ENCODE measurements at regions not wholly inside any gene's neighbourhood (a gene's known extent, or its start where the extent isn't known, plus 50 kb on each side); places are given as distances from the start of the nearest gene placed in this dataset.

GRCh38 chr16:59164461-59164860 is 430.3 kb upstream of the GOT2 start:
- Histone ChIP-seq H3K9me3 (ENCODE audit: control insufficient read depth in 4 of 4, low read length in 3 of 4) (no peaks in the 10 kb centered on the region), H3K9ac (ENCODE audit: low read depth in 1 of 2, low read length in 2 of 2) (no peak overlapping the region), H3K4me3 (ENCODE audit: low read depth in 1 of 3, low read length in 3 of 3) (no peak overlapping the region), H3K27ac (ENCODE audit: low read depth in 1 of 2, low read length in 2 of 2) (no peak overlapping the region), H3K27me3 (ENCODE audit: control insufficient read depth in 4 of 4, insufficient read depth in 4 of 4, low read length in 3 of 4) (no peaks in the 10 kb centered on the region), H3K36me3 (ENCODE audit: control insufficient read depth in 4 of 4, insufficient read depth in 3 of 4, low read depth in 1 of 4, low read length in 3 of 4) (no peaks in the 10 kb centered on the region), H3K4me1 (ENCODE audit: control insufficient read depth in 4 of 4, insufficient read depth in 4 of 4, low read length in 3 of 4) (no peaks in the 10 kb centered on the region)
- DNase-seq (ENCODE audit: low spot score) = no peak
- 71% methylated on average over 2 of the region's 2 CpGs for WGBS
- TF ChIP-seq REST (IDR thresholded peaks at IDR 0.05) (peak; percentile 97), YY1 (IDR thresholded peaks at IDR 0.05) (no peak)

GRCh38 chr16:59163371-59164055 is 429.4 kb upstream of the GOT2 start:
- Histone ChIP-seq H3K9me3 (ENCODE audit: control insufficient read depth in 4 of 4, low read length in 3 of 4) (no peaks in the 10 kb centered on the region), H3K27ac (ENCODE audit: low read depth in 1 of 2, low read length in 2 of 2) (no peak overlapping the region), H3K9ac (ENCODE audit: low read depth in 1 of 2, low read length in 2 of 2) (no peak overlapping the region), H3K4me3 (ENCODE audit: low read depth in 1 of 3, low read length in 3 of 3) (no peak overlapping the region), H3K36me3 (ENCODE audit: control insufficient read depth in 4 of 4, insufficient read depth in 3 of 4, low read depth in 1 of 4, low read length in 3 of 4) (no peaks in the 10 kb centered on the region), H3K27me3 (ENCODE audit: control insufficient read depth in 4 of 4, insufficient read depth in 4 of 4, low read length in 3 of 4) (no peaks in the 10 kb centered on the region), H3K4me1 (ENCODE audit: control insufficient read depth in 4 of 4, insufficient read depth in 4 of 4, low read length in 3 of 4) (no peaks in the 10 kb centered on the region)
- WGBS = 56% methylated on average over 3 of the region's 3 CpGs
- TF ChIP-seq FOXA1 (IDR thresholded peaks at IDR 0.05) (no peak), EGR1 (IDR thresholded peaks at IDR 0.05; ENCODE audit: low read depth in 2 of 2) (no peak), REST (IDR thresholded peaks at IDR 0.05) (no peak)
- DNase-seq (ENCODE audit: low spot score) = no peak

GRCh38 chr16:59161679-59162078 is 427.6 kb upstream of the GOT2 start:
- 76% methylated on average over 3 of the region's 3 CpGs for WGBS
- Histone ChIP-seq H3K9me3 (ENCODE audit: control insufficient read depth in 4 of 4, low read length in 3 of 4) (no peaks in the 10 kb centered on the region), H3K27me3 (ENCODE audit: control insufficient read depth in 4 of 4, insufficient read depth in 4 of 4, low read length in 3 of 4) (no peaks in the 10 kb centered on the region), H3K27ac (ENCODE audit: low read depth in 1 of 2, low read length in 2 of 2) (no peak overlapping the region), H3K4me3 (ENCODE audit: low read depth in 1 of 3, low read length in 3 of 3) (no peak overlapping the region), H3K4me1 (ENCODE audit: control insufficient read depth in 4 of 4, insufficient read depth in 4 of 4, low read length in 3 of 4) (no peaks in the 10 kb centered on the region), H3K9ac (ENCODE audit: low read depth in 1 of 2, low read length in 2 of 2) (no peak overlapping the region), H3K36me3 (ENCODE audit: control insufficient read depth in 4 of 4, insufficient read depth in 3 of 4, low read depth in 1 of 4, low read length in 3 of 4) (no peaks in the 10 kb centered on the region)
- TF ChIP-seq ZBTB33 (IDR thresholded peaks at IDR 0.05) (no peak), MAX (IDR thresholded peaks at IDR 0.05) (no peak)
- DNase-seq (ENCODE audit: low spot score) = no peak

Measured in liver (tissue), 7 donors.